Lower leg skin (tissue), 4 donors: ENCODE measurements at regions not wholly inside any gene's neighbourhood (a gene's known extent, or its start where the extent isn't known, plus 50 kb on each side); places are given as distances from the start of the nearest gene placed in this dataset.

Experiments
- DNase-seq, 2 donors: peaks; one replicate each; pipeline ENCODE4 v3.0.0-alpha.2; 2019; ENCODE audit warnings: low spot score in 2 of 2
- H3K4me3 ChIP-seq: fragments of 200-600 bp; sonication (generic); 2 replicates; pipeline ENCODE4 v1.5.1; 2017; ENCODE audit warnings: mild to moderate bottlenecking, low read depth; ENCODE audit not compliant: poor library complexity, severe bottlenecking
- CTCF ChIP-seq, 3 donors: fragments of 450-650 bp; IDR thresholded peaks; one replicate each; pipeline ENCODE4 v1.5.1; 2016; ENCODE audit warnings: antibody characterized with exemption in 3 of 3, mild to moderate bottlenecking in 3 of 3, moderate library complexity in 2 of 3
- POLR2A ChIP-seq, 2 donors: fragments of 450-650 bp; IDR thresholded peaks; one replicate each; pipeline ENCODE4 v1.6.1; 2016 to 2017; ENCODE audit warnings: antibody characterized with exemption in 2 of 2, mild to moderate bottlenecking in 1 of 2, moderate library complexity in 1 of 2
- WGBS, 2 donors: methylation state at CpG; one replicate each; pipeline ENCODE4 v1.1.5; 2018; 5-methylcytosine and 5-hydroxymethylcytosine counted together
- intact Hi-C: fragments of 100-400 bp; cut with DNase I; formaldehyde crosslinking; loops from one replicate; pipeline ENCODE4 v1.15.0; 2023; ENCODE audit warnings: low total_unique reads

- H3K4me3 ChIP-seq: no peak overlapping the region
- intact Hi-C loops: no loop called here
- TF ChIP-seq POLR2A (IDR thresholded peaks at IDR 0.05): no peak
- DNase-seq: no peak
- WGBS, 2 donors: 60 to 64% methylated on average over 1 of the region's 1 CpG
Measured at GRCh38 chr2:136308611-136309010, 190.7 kb upstream of the CXCR4 start.

GRCh38 chr2:136306836-136307235 is 188.9 kb upstream of the CXCR4 start:
- intact Hi-C loops: no loop called here
- 58 to 63% methylated on average over 2 of the region's 2 CpGs for WGBS, 2 donors
- DNase-seq: no peak
- TF ChIP-seq CTCF (IDR thresholded peaks at IDR 0.05) (no peak), POLR2A (IDR thresholded peaks at IDR 0.05) (no peak)
- H3K4me3 ChIP-seq: no peak overlapping the region

- WGBS, 2 donors: 84 to 86% methylated on average over 7 of the region's 7 CpGs
- intact Hi-C loops: no loop called here
- no peak for DNase-seq
- TF ChIP-seq CTCF (IDR thresholded peaks at IDR 0.05) (no peak), POLR2A (IDR thresholded peaks at IDR 0.05) (no peak)
- H3K4me3 ChIP-seq: no peak overlapping the region
Measured at GRCh38 chr2:136305517-136306192, 187.7 kb upstream of the CXCR4 start.

- TF ChIP-seq CTCF (IDR thresholded peaks at IDR 0.05): no peak
- DNase-seq: no peak
- 53 to 64% methylated on average over 10 of the region's 10 CpGs for WGBS, 2 donors
- no peak overlapping the region for H3K4me3 ChIP-seq
- intact Hi-C loops: no loop called here
Measured at GRCh38 chr2:136301006-136301405, 183.1 kb upstream of the CXCR4 start.

- H3K4me3 ChIP-seq: no peak overlapping the region
- WGBS, 2 donors: 88 to 92% methylated on average over 5 of the region's 5 CpGs
- DNase-seq: no peak
- TF ChIP-seq POLR2A (IDR thresholded peaks at IDR 0.05): no peak
- TF ChIP-seq CTCF (IDR thresholded peaks at IDR 0.05): no peak
- intact Hi-C loops: no loop called here
Measured at GRCh38 chr2:136298631-136299030, 180.7 kb upstream of the CXCR4 start.

DNA sequence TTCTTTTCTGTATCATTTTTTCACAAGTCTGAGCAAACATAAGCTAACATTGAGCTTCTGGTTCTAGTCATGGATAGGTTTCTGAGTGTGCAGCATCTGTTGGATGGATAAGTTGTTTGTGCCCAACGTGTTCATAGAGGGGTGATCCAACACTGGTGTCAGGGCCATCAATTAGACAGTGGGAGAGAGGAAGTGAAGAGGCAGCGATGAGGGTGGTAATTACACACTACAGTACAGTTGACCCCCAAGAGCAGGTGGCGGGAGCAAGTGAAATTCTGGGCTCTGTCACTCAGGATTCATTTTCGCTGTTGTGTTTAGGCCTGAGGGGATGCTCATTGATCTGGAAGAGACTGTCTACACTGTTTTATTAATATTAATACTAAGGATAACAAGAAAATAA is 180.0 kb upstream of the CXCR4 start:
- intact Hi-C loops: no loop called here
- WGBS, 2 donors: 82 to 92% methylated on average over 4 of the region's 4 CpGs
- TF ChIP-seq CTCF (IDR thresholded peaks at IDR 0.05) (no peak), POLR2A (IDR thresholded peaks at IDR 0.05) (no peak)
- H3K4me3 ChIP-seq: no peak overlapping the region
- DNase-seq: no peak
